ENCODE measurements at regions not wholly inside any gene's neighbourhood (a gene's known extent, or its start where the extent isn't known, plus 50 kb on each side); places are given as distances from the start of the nearest gene placed in this dataset.

DNA sequence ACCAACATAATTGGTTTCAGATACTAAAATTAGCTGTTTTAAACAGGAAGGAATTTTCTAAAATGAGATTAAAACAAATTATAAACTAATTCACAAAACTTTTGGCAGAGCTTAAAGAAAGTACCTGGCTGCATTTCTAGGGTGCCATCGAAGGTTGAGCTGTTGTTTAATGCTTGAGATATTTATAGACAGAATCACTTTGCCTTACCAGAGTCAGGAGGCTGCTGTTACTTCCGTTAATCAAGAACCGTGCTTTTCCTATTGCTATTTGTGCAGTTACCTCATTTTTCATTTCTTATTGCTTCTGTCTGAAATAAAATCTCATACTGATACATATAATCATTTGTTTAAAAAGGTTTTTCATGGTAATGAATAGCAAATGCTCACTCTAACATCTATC is 242.9 kb downstream of the TECRL start:
- TF ChIP-seq, protein P1, sequence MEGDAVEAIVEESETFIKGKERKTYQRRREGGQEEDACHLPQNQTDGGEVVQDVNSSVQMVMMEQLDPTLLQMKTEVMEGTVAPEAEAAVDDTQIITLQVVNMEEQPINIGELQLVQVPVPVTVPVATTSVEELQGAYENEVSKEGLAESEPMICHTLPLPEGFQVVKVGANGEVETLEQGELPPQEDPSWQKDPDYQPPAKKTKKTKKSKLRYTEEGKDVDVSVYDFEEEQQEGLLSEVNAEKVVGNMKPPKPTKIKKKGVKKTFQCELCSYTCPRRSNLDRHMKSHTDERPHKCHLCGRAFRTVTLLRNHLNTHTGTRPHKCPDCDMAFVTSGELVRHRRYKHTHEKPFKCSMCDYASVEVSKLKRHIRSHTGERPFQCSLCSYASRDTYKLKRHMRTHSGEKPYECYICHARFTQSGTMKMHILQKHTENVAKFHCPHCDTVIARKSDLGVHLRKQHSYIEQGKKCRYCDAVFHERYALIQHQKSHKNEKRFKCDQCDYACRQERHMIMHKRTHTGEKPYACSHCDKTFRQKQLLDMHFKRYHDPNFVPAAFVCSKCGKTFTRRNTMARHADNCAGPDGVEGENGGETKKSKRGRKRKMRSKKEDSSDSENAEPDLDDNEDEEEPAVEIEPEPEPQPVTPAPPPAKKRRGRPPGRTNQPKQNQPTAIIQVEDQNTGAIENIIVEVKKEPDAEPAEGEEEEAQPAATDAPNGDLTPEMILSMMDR (IDR thresholded peaks at IDR 0.05; ENCODE audit: low read length), result no peak
- TF ChIP-seq EZH2phosphoT487 (IDR thresholded peaks at IDR 0.05; ENCODE audit: low read length) (no peak), EZH2 (optimal IDR thresholded peaks at IDR 0.05; ENCODE audit: low read depth, low read length) (no peak)
